ENCODE measurements at regions not wholly inside any gene's neighbourhood (a gene's known extent, or its start where the extent isn't known, plus 50 kb on each side); places are given as distances from the start of the nearest gene placed in this dataset.

DNA sequence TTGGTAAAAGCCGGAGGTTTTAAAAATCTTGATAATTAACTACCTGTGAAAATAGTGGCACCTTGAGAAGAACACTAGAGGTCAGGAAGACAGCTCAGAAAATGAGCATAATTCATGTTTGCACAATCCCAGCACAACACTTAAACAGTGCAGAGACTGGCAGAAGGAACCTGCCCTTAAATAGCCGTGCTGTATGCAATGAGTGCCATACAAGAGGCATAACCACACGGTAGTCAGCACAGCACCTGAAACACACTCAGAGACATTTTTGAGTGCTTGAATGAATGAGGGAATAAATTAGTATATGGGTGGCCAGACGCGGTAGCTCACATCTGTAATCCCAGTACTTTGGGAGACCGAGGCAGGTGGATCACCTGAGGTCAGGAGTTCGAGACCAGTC is 164.9 kb downstream of the PAX3 start:
- Histone ChIP-seq H3K9ac (ENCODE audit: insufficient read depth, low read length, poor library complexity, severe bottlenecking) (no peak overlapping the region), H3K9me3 (replicated peaks in 1 of 2; ENCODE audit: control insufficient read depth in 1 of 2, insufficient read depth in 1 of 2, low read length in 2 of 2) (no peaks in the 10 kb centered on the region), H3K27me3 (ENCODE audit: control insufficient read depth in 2 of 2, insufficient read depth in 2 of 2, low read length in 2 of 2) (no peaks in the 10 kb centered on the region), H3K4me1 (ENCODE audit: control insufficient read depth in 1 of 2, insufficient read depth in 2 of 2, low read length in 2 of 2) (no peaks in the 10 kb centered on the region), H3K27ac (ENCODE audit: low read depth in 1 of 2, low read length in 2 of 2) (no peak overlapping the region), H3K79me2 (ENCODE audit: insufficient read depth, low read length) (no peaks in the 10 kb centered on the region), H2AFZ (ENCODE audit: insufficient read depth, low read depth, low read length, poor library complexity, severe bottlenecking) (no peak overlapping the region), H3K4me3 (replicated peaks in 1 of 3; ENCODE audit: low read depth in 2 of 3, low read length in 3 of 3) (no peak overlapping the region), H3K4me2 (replicated peaks; ENCODE audit: extremely low read depth, low read length, poor library complexity, severe bottlenecking) (no peak overlapping the region), H4K20me1 (ENCODE audit: insufficient read depth, low read length) (no peaks in the 10 kb centered on the region), H3K36me3 (replicated peaks in 1 of 2; ENCODE audit: control insufficient read depth in 1 of 2, insufficient read depth in 2 of 2, low read length in 2 of 2) (no peaks in the 10 kb centered on the region)
- 100% methylated on average over 1 of the region's 7 CpGs for WGBS (ENCODE audit: insufficient coverage)
- intact Hi-C loops (cut with micrococcal nuclease) = no loop called here
- Mint-ChIP-seq H3K36me3 (no peaks in the 10 kb centered on the region), H3K27ac (no peak overlapping the region), H3K9me3 (peaks cover 0 to 6% (median 1%) of the 10 kb centered on the region in 7 donors), H3K4me1 (no peaks in the 10 kb centered on the region), H3K4me3 (no peak overlapping the region), H3K27me3 (ENCODE audit: low read depth in 3 of 3) (peaks cover 0 to 2% (median 2%) of the 10 kb centered on the region in 3 donors)
- TF ChIP-seq, protein P1, sequence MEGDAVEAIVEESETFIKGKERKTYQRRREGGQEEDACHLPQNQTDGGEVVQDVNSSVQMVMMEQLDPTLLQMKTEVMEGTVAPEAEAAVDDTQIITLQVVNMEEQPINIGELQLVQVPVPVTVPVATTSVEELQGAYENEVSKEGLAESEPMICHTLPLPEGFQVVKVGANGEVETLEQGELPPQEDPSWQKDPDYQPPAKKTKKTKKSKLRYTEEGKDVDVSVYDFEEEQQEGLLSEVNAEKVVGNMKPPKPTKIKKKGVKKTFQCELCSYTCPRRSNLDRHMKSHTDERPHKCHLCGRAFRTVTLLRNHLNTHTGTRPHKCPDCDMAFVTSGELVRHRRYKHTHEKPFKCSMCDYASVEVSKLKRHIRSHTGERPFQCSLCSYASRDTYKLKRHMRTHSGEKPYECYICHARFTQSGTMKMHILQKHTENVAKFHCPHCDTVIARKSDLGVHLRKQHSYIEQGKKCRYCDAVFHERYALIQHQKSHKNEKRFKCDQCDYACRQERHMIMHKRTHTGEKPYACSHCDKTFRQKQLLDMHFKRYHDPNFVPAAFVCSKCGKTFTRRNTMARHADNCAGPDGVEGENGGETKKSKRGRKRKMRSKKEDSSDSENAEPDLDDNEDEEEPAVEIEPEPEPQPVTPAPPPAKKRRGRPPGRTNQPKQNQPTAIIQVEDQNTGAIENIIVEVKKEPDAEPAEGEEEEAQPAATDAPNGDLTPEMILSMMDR (IDR thresholded peaks at IDR 0.05) = no peak
- no peak for DNase-seq

DNA sequence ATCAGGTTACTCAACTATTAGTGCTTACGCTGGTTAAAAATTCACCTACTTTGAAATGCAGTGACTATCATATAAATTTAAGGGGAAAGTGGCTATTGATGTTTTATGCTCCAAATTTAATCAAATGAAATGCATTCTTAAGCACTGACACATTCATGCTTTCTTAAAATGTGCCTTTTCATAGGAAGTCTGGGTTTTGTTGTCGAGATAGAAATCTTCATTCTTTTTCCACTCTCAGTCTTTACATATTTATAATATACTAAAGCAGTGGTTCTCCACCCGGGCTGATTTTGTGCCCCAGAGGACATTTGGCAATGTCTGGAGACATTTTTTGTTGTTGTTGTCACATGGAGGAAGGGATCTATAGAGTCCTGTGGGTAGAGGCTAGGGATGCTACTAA is 167.9 kb downstream of the PAX3 start:
- Histone ChIP-seq H3K9ac (ENCODE audit: insufficient read depth, low read length, poor library complexity, severe bottlenecking) (no peak overlapping the region), H4K20me1 (ENCODE audit: insufficient read depth, low read length) (no peaks in the 10 kb centered on the region), H3K9me3 (replicated peaks in 1 of 2; ENCODE audit: control insufficient read depth in 1 of 2, insufficient read depth in 1 of 2, low read length in 2 of 2) (no peaks in the 10 kb centered on the region), H3K27ac (ENCODE audit: low read depth in 1 of 2, low read length in 2 of 2) (no peak overlapping the region), H3K4me3 (replicated peaks in 1 of 3; ENCODE audit: low read depth in 2 of 3, low read length in 3 of 3) (no peak overlapping the region), H3K27me3 (ENCODE audit: control insufficient read depth in 2 of 2, insufficient read depth in 2 of 2, low read length in 2 of 2) (no peaks in the 10 kb centered on the region), H3K36me3 (replicated peaks in 1 of 2; ENCODE audit: control insufficient read depth in 1 of 2, insufficient read depth in 2 of 2, low read length in 2 of 2) (no peaks in the 10 kb centered on the region), H3K4me2 (replicated peaks; ENCODE audit: extremely low read depth, low read length, poor library complexity, severe bottlenecking) (no peak overlapping the region), H3K4me1 (ENCODE audit: control insufficient read depth in 1 of 2, insufficient read depth in 2 of 2, low read length in 2 of 2) (no peaks in the 10 kb centered on the region), H2AFZ (ENCODE audit: insufficient read depth, low read depth, low read length, poor library complexity, severe bottlenecking) (no peak overlapping the region), H3K79me2 (ENCODE audit: insufficient read depth, low read length) (no peaks in the 10 kb centered on the region)
- H3K36me3 Mint-ChIP-seq = no peaks in the 10 kb centered on the region
- no peak for DNase-seq
- WGBS (ENCODE audit: insufficient coverage) = no CpG with 5 or more reads among the region's 3 CpGs
- H3K4me3 Mint-ChIP-seq = no peak overlapping the region
- intact Hi-C loops (cut with micrococcal nuclease) = no loop called here
- TF ChIP-seq, protein P1 (IDR thresholded peaks at IDR 0.05) = no peak
- no peak overlapping the region for H3K27ac Mint-ChIP-seq
- peaks cover 0 to 6% (median 0%) of the 10 kb centered on the region in 7 donors for H3K9me3 Mint-ChIP-seq
- H3K27me3 Mint-ChIP-seq (ENCODE audit: low read depth in 3 of 3) = peaks cover 0 to 2% (median 0%) of the 10 kb centered on the region in 3 donors
- H3K4me1 Mint-ChIP-seq = no peaks in the 10 kb centered on the region

Data from CD14-positive monocyte (primary cell).